SU-DHL-6 (cell line): ENCODE measurements at regions not wholly inside any gene's neighbourhood (a gene's known extent, or its start where the extent isn't known, plus 50 kb on each side); places are given as distances from the start of the nearest gene placed in this dataset.

Source experiments
- CTCF ChIP-seq: fragments of 200-600 bp; sonication (generic); IDR thresholded peaks from one replicate; pipeline ENCODE4 v1.5.1; 2017; ENCODE audit warnings: antibody characterized with exemption, mild to moderate bottlenecking, low read length, moderate library complexity; ENCODE audit not compliant: insufficient read depth, poor library complexity, severe bottlenecking
- EZH2phosphoT487 ChIP-seq: fragments of 200-600 bp; sonication (generic), shearing (Covaris generic); conservative IDR thresholded peaks from 2 replicates; pipeline ENCODE4 v1.6.1; 2018; ENCODE audit warnings: mild to moderate bottlenecking, antibody characterized with exemption, low read length, moderate library complexity, mixed read lengths

- TF ChIP-seq CTCF (no peak), EZH2phosphoT487 (no peak)
These were observed 75.4 kb upstream of the CNTLN start for GRCh38 chr9:17059465-17059864.
